DOHH2 (cell line): ENCODE measurements at regions not wholly inside any gene's neighbourhood (a gene's known extent, or its start where the extent isn't known, plus 50 kb on each side); places are given as distances from the start of the nearest gene placed in this dataset.

ENCODE experiments used
- H3F3A ChIP-seq: fragments of 200-600 bp; sonication (generic), shearing (Covaris generic); 2 replicates; pipeline ENCODE4 v1.6.0; 2016; ENCODE audit warnings: antibody characterized with exemption, mild to moderate bottlenecking; ENCODE audit not compliant: control insufficient read depth, insufficient read depth
- H3K27ac ChIP-seq: fragments of 200-600 bp; sonication (generic); 2 replicates; pipeline ENCODE4 v1.5.1; 2014; ENCODE audit warnings: low read depth, mild to moderate bottlenecking, low read length, moderate library complexity
- H3K27me3 ChIP-seq: fragments of 200-600 bp; sonication (generic); 2 replicates; pipeline ENCODE4 v1.6.1; 2014; ENCODE audit warnings: mild to moderate bottlenecking, low read length, mixed read lengths; ENCODE audit not compliant: control insufficient read depth
- H3K36me3 ChIP-seq: fragments of 200-600 bp; sonication (generic); 2 replicates; pipeline ENCODE4 v1.6.1; 2014; ENCODE audit warnings: mild to moderate bottlenecking, low read length, moderate library complexity, mixed read lengths; ENCODE audit not compliant: control insufficient read depth
- H3K4me1 ChIP-seq: fragments of 200-600 bp; sonication (generic); 2 replicates; pipeline ENCODE4 v1.6.1; 2014; ENCODE audit warnings: mild to moderate bottlenecking, low read length, mixed read lengths; ENCODE audit not compliant: control insufficient read depth
- H3K4me2 ChIP-seq: fragments of 200-600 bp; sonication (generic); 2 replicates; pipeline ENCODE4 v1.6.0; 2014; ENCODE audit warnings: mild to moderate bottlenecking, low read length, moderate library complexity
- H3K4me3 ChIP-seq: fragments of 200-600 bp; sonication (generic); 2 replicates; pipeline ENCODE4 v1.5.1; 2014; ENCODE audit warnings: mild to moderate bottlenecking, low read length, mixed read lengths
- H3K79me2 ChIP-seq: fragments of 200-600 bp; sonication (generic); 2 replicates; pipeline ENCODE4 v1.6.1; 2014; ENCODE audit warnings: mild to moderate bottlenecking, low read length, mixed read lengths; ENCODE audit not compliant: control insufficient read depth
- H3K9me2 ChIP-seq: fragments of 200-600 bp; sonication (generic); replicated peaks from 2 replicates; pipeline ENCODE4 v1.6.1; 2014; ENCODE audit warnings: mild to moderate bottlenecking, low read length, mixed read lengths; ENCODE audit not compliant: control insufficient read depth
- H3K9me3 ChIP-seq: fragments of 200-600 bp; sonication (generic); 2 replicates; pipeline ENCODE4 v1.6.1; 2014; ENCODE audit warnings: antibody characterized with exemption, low read length, mixed read lengths; ENCODE audit not compliant: control insufficient read depth, insufficient read depth
- H4K20me1 ChIP-seq: fragments of 200-600 bp; sonication (generic); 2 replicates; pipeline ENCODE4 v1.6.0; 2014; ENCODE audit warnings: low read depth, mild to moderate bottlenecking, antibody characterized with exemption, low read length, moderate library complexity; ENCODE audit not compliant: control insufficient read depth, insufficient read depth
- EZH2phosphoT487 ChIP-seq: fragments of 200-600 bp; sonication (generic); IDR thresholded peaks from 2 replicates; pipeline ENCODE4 v1.6.1; 2017; ENCODE audit warnings: borderline replicate concordance, mild to moderate bottlenecking, antibody characterized with exemption, low read length, moderate library complexity, mixed read lengths
- TF ChIP-seq, protein P1 (sequence below): fragments of 200-600 bp; sonication (generic); IDR thresholded peaks from one replicate; pipeline ENCODE4 v1.5.1; 2014; ENCODE audit warnings: antibody characterized with exemption, mild to moderate bottlenecking, low read depth, low read length; ENCODE audit not compliant: poor library complexity, severe bottlenecking

GRCh38 chr1:47513393-47513792 lies 75.5 kb downstream of the FOXD2 start:
- no peak overlapping the region for H3K4me2 ChIP-seq
- H3K9me2 ChIP-seq = no peaks in the 10 kb centered on the region
- no peaks in the 10 kb centered on the region for H3K9me3 ChIP-seq
- peaks cover 27% of the 10 kb centered on the region for H3K27me3 ChIP-seq
- H3K36me3 ChIP-seq = no peaks in the 10 kb centered on the region
- H3K4me1 ChIP-seq = no peaks in the 10 kb centered on the region
- H3K4me3 ChIP-seq = no peak overlapping the region
- TF ChIP-seq, protein P1, sequence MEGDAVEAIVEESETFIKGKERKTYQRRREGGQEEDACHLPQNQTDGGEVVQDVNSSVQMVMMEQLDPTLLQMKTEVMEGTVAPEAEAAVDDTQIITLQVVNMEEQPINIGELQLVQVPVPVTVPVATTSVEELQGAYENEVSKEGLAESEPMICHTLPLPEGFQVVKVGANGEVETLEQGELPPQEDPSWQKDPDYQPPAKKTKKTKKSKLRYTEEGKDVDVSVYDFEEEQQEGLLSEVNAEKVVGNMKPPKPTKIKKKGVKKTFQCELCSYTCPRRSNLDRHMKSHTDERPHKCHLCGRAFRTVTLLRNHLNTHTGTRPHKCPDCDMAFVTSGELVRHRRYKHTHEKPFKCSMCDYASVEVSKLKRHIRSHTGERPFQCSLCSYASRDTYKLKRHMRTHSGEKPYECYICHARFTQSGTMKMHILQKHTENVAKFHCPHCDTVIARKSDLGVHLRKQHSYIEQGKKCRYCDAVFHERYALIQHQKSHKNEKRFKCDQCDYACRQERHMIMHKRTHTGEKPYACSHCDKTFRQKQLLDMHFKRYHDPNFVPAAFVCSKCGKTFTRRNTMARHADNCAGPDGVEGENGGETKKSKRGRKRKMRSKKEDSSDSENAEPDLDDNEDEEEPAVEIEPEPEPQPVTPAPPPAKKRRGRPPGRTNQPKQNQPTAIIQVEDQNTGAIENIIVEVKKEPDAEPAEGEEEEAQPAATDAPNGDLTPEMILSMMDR = no peak
- TF ChIP-seq EZH2phosphoT487 = no peak
- H3K27ac ChIP-seq = no peak overlapping the region
- H3K79me2 ChIP-seq = no peaks in the 10 kb centered on the region
- no peaks in the 10 kb centered on the region for H3F3A ChIP-seq
- H4K20me1 ChIP-seq = no peaks in the 10 kb centered on the region

DNA sequence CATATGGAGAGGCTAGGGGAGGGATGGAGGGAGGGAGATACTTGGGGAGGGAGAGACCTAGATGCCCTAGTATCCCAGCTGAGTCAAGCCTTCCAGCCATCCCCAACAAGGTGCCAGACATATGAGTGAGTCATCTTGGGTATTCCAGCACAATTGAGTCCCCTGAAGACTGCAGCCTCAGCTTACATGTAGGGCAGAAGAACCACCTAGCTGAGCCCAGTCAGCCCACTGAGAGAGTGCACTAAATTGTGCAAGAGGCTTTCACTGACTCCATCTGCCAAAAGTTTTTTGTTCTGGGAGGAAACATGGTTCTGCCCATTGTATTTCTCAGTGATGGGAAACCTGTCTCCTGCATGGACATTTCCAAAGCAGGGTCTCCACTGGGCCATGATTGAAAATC lies 76.4 kb downstream of the FOXD2 start:
- H3K4me2 ChIP-seq = no peak overlapping the region
- H3K4me3 ChIP-seq = no peak overlapping the region
- no peak overlapping the region for H3K27ac ChIP-seq
- no peaks in the 10 kb centered on the region for H3F3A ChIP-seq
- no peaks in the 10 kb centered on the region for H3K9me2 ChIP-seq
- peaks cover 20% of the 10 kb centered on the region; the same call in 1 of the 2 replicates for H3K27me3 ChIP-seq
- H4K20me1 ChIP-seq = no peaks in the 10 kb centered on the region
- H3K79me2 ChIP-seq = no peaks in the 10 kb centered on the region
- H3K4me1 ChIP-seq = no peaks in the 10 kb centered on the region
- no peak for TF ChIP-seq EZH2phosphoT487
- TF ChIP-seq, protein P1 = no peak
- no peaks in the 10 kb centered on the region for H3K36me3 ChIP-seq
- H3K9me3 ChIP-seq = no peaks in the 10 kb centered on the region

DNA sequence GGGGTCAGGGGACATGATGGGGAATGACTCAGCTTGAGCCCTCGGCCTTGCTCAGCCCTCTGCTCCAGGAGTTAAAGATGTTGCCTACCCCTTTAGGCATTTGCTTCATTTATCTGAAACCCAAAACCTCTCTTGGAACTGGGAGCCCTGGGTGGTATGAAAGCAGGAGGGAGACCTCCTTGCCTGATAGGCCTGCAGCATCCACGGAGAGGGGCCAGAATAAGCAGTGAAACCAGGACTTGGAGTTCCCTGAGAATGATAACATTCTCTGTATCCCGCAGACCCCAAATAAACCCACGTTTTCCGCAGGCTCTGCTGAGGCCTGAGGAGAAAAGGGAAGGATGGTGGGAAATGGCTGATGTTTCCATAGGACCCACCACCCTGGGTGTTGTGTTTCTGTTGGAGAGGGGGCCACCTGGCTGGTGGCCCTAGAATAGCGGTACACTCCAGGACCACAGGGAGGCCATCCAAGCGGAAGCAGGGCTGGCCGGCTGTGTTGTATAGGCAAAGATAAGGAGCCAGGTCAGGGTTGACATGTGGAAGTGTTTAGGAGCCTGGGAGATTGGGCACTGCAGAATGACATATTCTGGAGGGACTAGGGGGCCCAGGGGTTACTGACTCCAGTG lies 77.4 kb downstream of the FOXD2 start:
- Histone ChIP-seq H4K20me1 (no peaks in the 10 kb centered on the region), H3K27ac (no peak overlapping the region), H3K4me2 (no peak overlapping the region), H3K79me2 (no peaks in the 10 kb centered on the region), H3K27me3 (peaks cover 10% of the 10 kb centered on the region; the same call in 1 of the 2 replicates), H3K36me3 (no peaks in the 10 kb centered on the region), H3K9me3 (no peaks in the 10 kb centered on the region), H3K4me3 (no peak overlapping the region), H3K9me2 (no peaks in the 10 kb centered on the region), H3K4me1 (no peaks in the 10 kb centered on the region), H3F3A (no peaks in the 10 kb centered on the region)
- TF ChIP-seq EZH2phosphoT487 = no peak
- TF ChIP-seq, protein P1 = no peak
